ENCODE measurements at regions not wholly inside any gene's neighbourhood (a gene's known extent, or its start where the extent isn't known, plus 50 kb on each side); places are given as distances from the start of the nearest gene placed in this dataset.

- TF ChIP-seq, protein P1, sequence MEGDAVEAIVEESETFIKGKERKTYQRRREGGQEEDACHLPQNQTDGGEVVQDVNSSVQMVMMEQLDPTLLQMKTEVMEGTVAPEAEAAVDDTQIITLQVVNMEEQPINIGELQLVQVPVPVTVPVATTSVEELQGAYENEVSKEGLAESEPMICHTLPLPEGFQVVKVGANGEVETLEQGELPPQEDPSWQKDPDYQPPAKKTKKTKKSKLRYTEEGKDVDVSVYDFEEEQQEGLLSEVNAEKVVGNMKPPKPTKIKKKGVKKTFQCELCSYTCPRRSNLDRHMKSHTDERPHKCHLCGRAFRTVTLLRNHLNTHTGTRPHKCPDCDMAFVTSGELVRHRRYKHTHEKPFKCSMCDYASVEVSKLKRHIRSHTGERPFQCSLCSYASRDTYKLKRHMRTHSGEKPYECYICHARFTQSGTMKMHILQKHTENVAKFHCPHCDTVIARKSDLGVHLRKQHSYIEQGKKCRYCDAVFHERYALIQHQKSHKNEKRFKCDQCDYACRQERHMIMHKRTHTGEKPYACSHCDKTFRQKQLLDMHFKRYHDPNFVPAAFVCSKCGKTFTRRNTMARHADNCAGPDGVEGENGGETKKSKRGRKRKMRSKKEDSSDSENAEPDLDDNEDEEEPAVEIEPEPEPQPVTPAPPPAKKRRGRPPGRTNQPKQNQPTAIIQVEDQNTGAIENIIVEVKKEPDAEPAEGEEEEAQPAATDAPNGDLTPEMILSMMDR (IDR thresholded peaks at IDR 0.05), result no peak
- TF ChIP-seq POLR2A (IDR thresholded peaks at IDR 0.05), result no peak
These were observed 644.4 kb downstream of the STPG2 start for GRCh38 chr4:97498875-97499274.

All from body of pancreas (tissue), 4 donors.